Epidermal melanocyte (primary cell): ENCODE measurements at regions not wholly inside any gene's neighbourhood (a gene's known extent, or its start where the extent isn't known, plus 50 kb on each side); places are given as distances from the start of the nearest gene placed in this dataset.

Experiments used
- DNase-seq: peaks from one replicate; pipeline ENCODE4 v3.0.0; 2011; ENCODE audit warnings: low spot score; ENCODE audit not compliant: insufficient read length

GRCh38 chr20:51219544-51219943 lies 196.6 kb upstream of the KCNG1 start:
- DNase-seq, result no peak

- no peak for DNase-seq
These were observed 195.7 kb upstream of the KCNG1 start for GRCh38 chr20:51218603-51219002.

GRCh38 chr20:51217347-51218045 lies 194.6 kb upstream of the KCNG1 start:
- no peak for DNase-seq

GRCh38 chr20:51216850-51217249 lies 193.9 kb upstream of the KCNG1 start:
- DNase-seq, result no peak

- DNase-seq, result no peak
These were observed 189.9 kb upstream of the KCNG1 start for GRCh38 chr20:51212816-51213215.

- DNase-seq, result no peak
These were observed 188.3 kb upstream of the KCNG1 start for GRCh38 chr20:51211191-51211590.

GRCh38 chr20:51210084-51210483 lies 187.2 kb upstream of the KCNG1 start:
- no peak for DNase-seq

- no peak for DNase-seq
These were observed 185.3 kb upstream of the KCNG1 start for GRCh38 chr20:51208162-51208561.

- DNase-seq, result no peak
These were observed 183.2 kb upstream of the KCNG1 start for GRCh38 chr20:51206032-51206662.

- DNase-seq, result no peak
These were observed 181.9 kb upstream of the KCNG1 start for GRCh38 chr20:51204794-51205193.

- no peak for DNase-seq
These were observed 181.3 kb upstream of the KCNG1 start for GRCh38 chr20:51204051-51204715.

GRCh38 chr20:51202304-51202703 lies 179.4 kb upstream of the KCNG1 start:
- no peak for DNase-seq

GRCh38 chr20:51199920-51200319 lies 177.0 kb upstream of the KCNG1 start:
- DNase-seq, result no peak

GRCh38 chr20:51198876-51199523 lies 176.1 kb upstream of the KCNG1 start:
- DNase-seq, result no peak

GRCh38 chr20:51198238-51198637 lies 175.3 kb upstream of the KCNG1 start:
- no peak for DNase-seq

- DNase-seq, result no peak
These were observed 174.2 kb upstream of the KCNG1 start for GRCh38 chr20:51196991-51197651.

- no peak for DNase-seq
These were observed 173.1 kb upstream of the KCNG1 start for GRCh38 chr20:51195990-51196389.

- DNase-seq, result no peak
These were observed 172.6 kb upstream of the KCNG1 start for GRCh38 chr20:51195419-51195901.

- DNase-seq, result no peak
These were observed 170.3 kb upstream of the KCNG1 start for GRCh38 chr20:51193066-51193772.

- no peak for DNase-seq
These were observed 167.9 kb upstream of the KCNG1 start for GRCh38 chr20:51190783-51191180.
